NCI-H1092 (cell line): ENCODE measurements at regions not wholly inside any gene's neighbourhood (a gene's known extent, or its start where the extent isn't known, plus 50 kb on each side); places are given as distances from the start of the nearest gene placed in this dataset.

Source experiments
- DNase-seq: peaks from one replicate; lab custom pipeline; 2025; lab: John Stamatoyannopoulos, UW

- no peak for DNase-seq
These were observed 607.3 kb downstream of the NCAM2 start for GRCh38 chr21:21605521-21605920.

DNA sequence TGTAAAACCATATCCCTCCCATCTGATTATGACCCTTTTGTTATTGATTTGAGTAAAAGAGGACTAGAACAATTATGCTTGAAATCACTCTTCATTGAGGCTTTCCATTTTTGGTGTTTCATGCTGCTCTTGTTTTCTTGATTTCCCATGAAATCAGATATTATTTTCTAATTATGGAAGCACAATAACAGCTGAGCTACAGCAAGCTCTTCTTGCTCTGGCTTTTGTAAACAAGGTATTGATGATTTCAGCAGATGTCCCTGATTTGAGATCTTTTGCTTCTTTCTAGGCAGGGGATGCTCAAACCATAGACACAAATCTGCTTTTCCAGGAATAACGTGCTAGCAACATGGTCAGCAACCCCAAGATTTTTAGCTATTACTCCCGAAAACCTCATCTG, 607.8 kb downstream of the NCAM2 start:
- no peak for DNase-seq

GRCh38 chr21:21612466-21612865, 614.3 kb downstream of the NCAM2 start:
- DNase-seq = no peak

GRCh38 chr21:21614966-21615365, 616.8 kb downstream of the NCAM2 start:
- DNase-seq = no peak

DNA sequence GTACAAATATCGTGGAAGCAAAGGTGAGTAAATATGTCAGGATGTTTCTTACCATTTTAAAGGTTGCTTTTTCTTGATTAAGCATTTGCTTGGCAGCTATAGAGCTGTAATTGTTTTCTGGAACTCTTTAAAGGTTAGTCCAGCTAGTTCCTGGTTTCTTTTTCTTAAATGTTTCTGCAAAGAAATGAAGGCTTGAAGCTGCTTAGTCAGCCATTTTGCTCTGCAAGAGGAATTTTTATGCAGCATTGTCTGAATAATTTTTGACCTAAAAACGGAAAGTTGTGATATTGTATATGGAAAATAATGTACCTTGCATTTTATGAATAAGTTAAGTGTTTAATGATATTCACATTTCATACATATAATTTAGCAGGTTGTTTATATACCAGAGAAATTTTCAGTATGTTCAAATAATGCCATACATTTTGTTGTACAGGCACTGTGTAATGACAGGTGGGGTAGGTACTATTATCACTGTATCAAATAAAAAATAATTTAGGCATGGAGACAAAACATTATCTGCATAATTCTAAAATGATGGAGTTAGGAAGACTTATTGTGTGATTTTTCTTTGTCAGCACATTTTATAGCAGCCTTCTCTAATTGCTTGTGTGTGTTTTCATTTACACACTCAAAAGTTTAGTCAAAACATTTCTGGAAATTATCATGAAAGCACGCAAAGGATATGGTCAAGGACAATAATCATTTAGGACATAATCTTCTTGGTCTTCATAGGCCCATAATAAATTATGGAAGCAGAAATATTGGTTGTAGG, 624.4 kb downstream of the NCAM2 start:
- DNase-seq = no peak

DNA sequence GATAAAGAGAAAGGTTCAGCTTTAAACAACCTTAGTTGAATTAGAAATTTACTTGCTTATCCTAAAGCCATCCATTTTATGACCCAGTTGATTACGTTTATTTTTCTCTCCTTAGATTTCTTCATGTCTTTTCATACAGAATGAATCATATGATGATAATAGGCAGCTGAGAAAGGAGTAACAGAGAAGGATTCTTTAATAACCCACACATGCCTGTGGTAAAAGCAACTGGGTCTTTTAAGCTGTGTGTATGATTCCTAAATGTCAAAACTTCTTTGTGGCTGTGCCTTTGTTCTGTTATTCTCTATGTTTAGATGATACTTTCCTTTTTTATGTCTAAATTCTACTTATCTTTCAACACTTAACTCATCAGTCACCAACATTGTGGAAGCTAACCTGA, 626.5 kb downstream of the NCAM2 start:
- DNase-seq = no peak

- DNase-seq = no peak
These were observed 633.8 kb downstream of the NCAM2 start for GRCh38 chr21:21631961-21632360.

- DNase-seq = no peak
These were observed 634.7 kb downstream of the NCAM2 start for GRCh38 chr21:21632926-21633325.

DNA sequence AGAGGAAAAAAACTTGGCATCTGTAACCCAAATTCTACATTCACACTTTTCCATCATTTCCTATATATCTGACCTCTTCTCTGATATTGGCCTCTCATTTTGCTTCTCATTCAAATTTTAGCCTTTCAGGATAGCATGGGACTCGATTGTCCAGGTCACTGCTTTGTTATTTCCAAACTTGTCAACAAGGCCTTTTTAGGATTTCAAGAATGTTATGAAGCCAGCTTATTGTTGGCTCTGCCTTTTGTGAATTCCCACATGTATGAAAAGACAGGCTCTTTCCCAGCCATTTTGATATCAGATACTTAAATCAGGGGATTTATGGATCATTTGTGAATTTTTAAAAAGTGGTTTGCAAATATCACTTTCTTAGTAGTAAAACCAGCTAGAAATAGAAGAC, 663.5 kb downstream of the NCAM2 start:
- no peak for DNase-seq

DNA sequence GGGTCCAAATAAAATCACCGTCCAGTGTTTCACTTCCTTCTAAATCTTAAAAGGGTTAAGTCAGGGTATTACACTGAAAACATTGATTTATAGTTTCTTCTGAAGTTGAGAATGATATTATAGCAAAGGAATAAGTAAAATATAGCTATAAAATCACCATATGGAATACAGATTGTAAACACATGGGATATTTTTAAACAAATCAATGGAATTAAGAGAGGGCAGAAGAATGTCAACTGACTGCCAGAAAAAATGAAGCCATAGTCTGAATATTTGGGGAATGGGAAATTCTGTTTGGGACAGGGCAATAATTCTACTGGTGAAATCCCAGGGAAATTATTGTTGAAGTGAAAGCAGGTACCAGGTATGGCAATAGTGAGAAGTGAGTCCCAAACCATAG, 664.6 kb downstream of the NCAM2 start:
- DNase-seq = no peak

- no peak for DNase-seq
These were observed 666.7 kb downstream of the NCAM2 start for GRCh38 chr21:21664871-21665270.

- no peak for DNase-seq
These were observed 668.5 kb downstream of the NCAM2 start for GRCh38 chr21:21666689-21667088.

DNA sequence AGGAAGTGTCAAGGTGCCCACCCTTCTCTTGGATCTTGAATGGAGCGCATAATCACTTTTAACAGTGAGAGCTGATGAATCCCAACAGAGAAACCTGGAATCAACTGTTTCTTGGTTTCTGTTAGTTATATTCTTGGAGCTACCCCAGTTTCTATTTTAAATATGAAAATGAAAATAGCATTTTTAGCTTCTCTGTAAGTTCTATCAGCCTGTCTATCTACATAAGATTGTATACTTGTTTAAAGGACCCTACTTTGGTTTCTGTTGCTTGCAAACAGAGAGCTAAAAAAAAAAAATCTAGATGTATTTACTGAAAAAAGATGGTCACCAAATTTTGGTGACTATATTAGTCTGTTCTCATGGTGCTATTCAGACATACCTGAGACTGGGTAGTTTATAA, 670.0 kb downstream of the NCAM2 start:
- no peak for DNase-seq

GRCh38 chr21:21673959-21674358, 675.8 kb downstream of the NCAM2 start:
- DNase-seq = no peak

GRCh38 chr21:21675601-21676000, 677.4 kb downstream of the NCAM2 start:
- DNase-seq = no peak

DNA sequence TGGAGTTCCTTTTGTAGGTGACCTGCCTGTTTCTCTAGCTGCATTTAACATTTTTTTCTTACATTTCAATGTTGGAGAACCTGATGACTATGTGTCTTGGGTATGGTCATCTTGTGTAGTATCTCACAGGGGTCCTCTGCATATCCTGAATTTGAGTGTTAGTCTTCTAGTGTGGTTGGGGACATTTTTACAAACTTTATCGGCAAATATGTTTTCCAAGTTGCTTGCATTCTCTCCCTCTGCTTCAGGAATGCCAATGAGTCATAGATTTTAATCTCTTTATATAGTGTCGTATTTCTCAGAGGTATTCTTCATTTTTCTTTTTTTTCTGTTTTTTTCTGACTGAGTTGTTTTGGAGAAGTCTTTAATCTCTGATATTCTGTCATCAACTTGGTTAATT, 684.0 kb downstream of the NCAM2 start:
- no peak for DNase-seq

- no peak for DNase-seq
These were observed 690.7 kb downstream of the NCAM2 start for GRCh38 chr21:21688889-21689288.

GRCh38 chr21:21690068-21690665, 692.0 kb downstream of the NCAM2 start:
- no peak for DNase-seq

GRCh38 chr21:21712748-21713520, 714.7 kb downstream of the NCAM2 start:
- no peak for DNase-seq

DNA sequence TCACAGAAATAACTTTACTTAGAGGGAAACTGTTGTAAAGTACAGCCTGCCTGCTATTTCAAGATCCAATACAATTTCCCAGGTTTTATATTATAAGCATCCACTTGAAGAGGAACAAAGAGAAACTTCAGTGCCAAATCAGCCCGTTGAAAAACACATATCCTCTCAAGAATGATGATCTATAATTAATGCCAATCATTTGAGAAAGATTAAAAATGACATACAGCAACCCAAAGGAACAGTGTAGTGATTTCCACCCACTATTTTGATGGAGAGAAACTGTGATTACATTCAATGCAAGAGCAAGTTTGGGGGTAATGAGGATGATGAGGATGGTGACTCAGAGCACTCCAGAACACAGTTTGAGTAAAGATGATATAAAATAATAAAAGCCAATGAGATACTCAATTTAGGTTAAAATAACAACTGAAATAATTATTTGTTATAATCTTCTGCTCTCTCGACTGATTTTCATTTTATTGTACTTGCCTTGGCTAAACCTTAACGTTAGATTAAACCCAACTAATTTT, 715.5 kb downstream of the NCAM2 start:
- DNase-seq = no peak

DNA sequence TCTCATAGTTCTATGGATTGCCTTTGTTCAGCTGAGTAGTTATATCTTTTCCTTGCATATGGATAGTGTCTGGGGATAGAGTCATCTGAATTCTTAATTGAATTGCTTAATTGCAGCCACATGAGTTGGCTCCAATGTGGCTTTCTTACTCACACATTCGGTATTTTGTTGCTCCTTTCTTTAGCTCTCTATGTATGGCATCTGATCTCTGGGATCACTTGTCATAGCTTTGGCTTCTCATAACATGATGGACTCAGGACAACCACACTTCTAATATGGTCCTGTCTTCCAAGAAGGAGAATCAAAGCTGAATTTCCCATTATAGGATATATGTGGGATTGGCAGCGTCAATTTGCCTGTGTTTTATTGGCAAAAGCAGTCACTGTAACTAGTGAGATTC, 716.2 kb downstream of the NCAM2 start:
- DNase-seq = no peak

GRCh38 chr21:21715266-21715969, 717.2 kb downstream of the NCAM2 start:
- DNase-seq = no peak
